ENCODE measurements at regions not wholly inside any gene's neighbourhood (a gene's known extent, or its start where the extent isn't known, plus 50 kb on each side); places are given as distances from the start of the nearest gene placed in this dataset.
A peak's percentile ranks its signal among the peaks of the same experiment; 100 is the strongest.

GRCh38 chr13:107139006-107139405, 571.1 kb upstream of the ARGLU1 start:
- no peak for DNase-seq

GRCh38 chr13:107138486-107138885, 570.5 kb upstream of the ARGLU1 start:
- Histone ChIP-seq H3K27ac (no peak overlapping the region), H3K9me3 (no peaks in the 10 kb centered on the region), H3K36me3 (no peaks in the 10 kb centered on the region), H3K27me3 (ENCODE audit: low read depth) (no peaks in the 10 kb centered on the region), H3K4me1 (no peaks in the 10 kb centered on the region), H3K4me3 (no peak overlapping the region)
- TF ChIP-seq CTCF (IDR thresholded peaks at IDR 0.05) = no peak
- no peak for ATAC-seq
- DNase-seq = no peak
- intact Hi-C loops (cut with DNase I) = no loop called here

More at GRCh38 chr13:107139006-107139405, 571.1 kb upstream of the ARGLU1 start:
- TF ChIP-seq CTCF (IDR thresholded peaks at IDR 0.05) = no peak
- Histone ChIP-seq H3K27ac (no peak overlapping the region), H3K4me1 (no peaks in the 10 kb centered on the region), H3K27me3 (ENCODE audit: low read depth) (no peaks in the 10 kb centered on the region), H3K4me3 (no peak overlapping the region), H3K36me3 (no peaks in the 10 kb centered on the region), H3K9me3 (no peaks in the 10 kb centered on the region)
- intact Hi-C loops (cut with DNase I) = no loop called here
- no peak for ATAC-seq

GRCh38 chr13:107133950-107134349, 566.0 kb upstream of the ARGLU1 start:
- Histone ChIP-seq H3K27me3 (ENCODE audit: low read depth) (no peaks in the 10 kb centered on the region), H3K4me1 (no peaks in the 10 kb centered on the region), H3K27ac (no peak overlapping the region), H3K9me3 (no peaks in the 10 kb centered on the region), H3K4me3 (no peak overlapping the region), H3K36me3 (no peaks in the 10 kb centered on the region)
- ATAC-seq (no peak), DNase-seq (no peak)
- intact Hi-C loops (cut with DNase I) = no loop called here
- TF ChIP-seq CTCF (IDR thresholded peaks at IDR 0.05) = no peak

- intact Hi-C loops (cut with DNase I) = no loop called here
Observed at GRCh38 chr13:107130566-107130965, 562.6 kb upstream of the ARGLU1 start.

GRCh38 chr13:107124730-107125129, 556.8 kb upstream of the ARGLU1 start:
- ATAC-seq (no peak), DNase-seq (no peak)
- H3K27me3 ChIP-seq (ENCODE audit: low read depth) = no peaks in the 10 kb centered on the region
- no peaks in the 10 kb centered on the region for H3K9me3 ChIP-seq
- no peak for TF ChIP-seq CTCF (IDR thresholded peaks at IDR 0.05)
- intact Hi-C loops (cut with DNase I) = no loop called here
- no peak overlapping the region for H3K4me3 ChIP-seq
- H3K36me3 ChIP-seq = no peaks in the 10 kb centered on the region
- no peak overlapping the region for H3K27ac ChIP-seq
- H3K4me1 ChIP-seq = no peaks in the 10 kb centered on the region

More at GRCh38 chr13:107130566-107130965, 562.6 kb upstream of the ARGLU1 start:
- no peak for TF ChIP-seq CTCF (IDR thresholded peaks at IDR 0.05)
- Histone ChIP-seq H3K9me3 (no peaks in the 10 kb centered on the region), H3K27me3 (ENCODE audit: low read depth) (no peaks in the 10 kb centered on the region), H3K27ac (no peak overlapping the region), H3K4me3 (no peak overlapping the region), H3K36me3 (no peaks in the 10 kb centered on the region), H3K4me1 (no peaks in the 10 kb centered on the region)
- ATAC-seq = peak in 1 of 2 donors; percentile 43
- no peak for DNase-seq

All from lower lobe of right lung (tissue), 2 donors.